GM19324 (cell line): ENCODE measurements at regions not wholly inside any gene's neighbourhood (a gene's known extent, or its start where the extent isn't known, plus 50 kb on each side); places are given as distances from the start of the nearest gene placed in this dataset.

ENCODE experiments used
- ATAC-seq: cut with Tn5 transposase; IDR thresholded peaks from one replicate; pipeline ENCODE4 v1.9.1; 2021; ENCODE audit warnings: mild to moderate bottlenecking, moderate library complexity; ENCODE audit not compliant: unreplicated experiment, low FRiP score

DNA sequence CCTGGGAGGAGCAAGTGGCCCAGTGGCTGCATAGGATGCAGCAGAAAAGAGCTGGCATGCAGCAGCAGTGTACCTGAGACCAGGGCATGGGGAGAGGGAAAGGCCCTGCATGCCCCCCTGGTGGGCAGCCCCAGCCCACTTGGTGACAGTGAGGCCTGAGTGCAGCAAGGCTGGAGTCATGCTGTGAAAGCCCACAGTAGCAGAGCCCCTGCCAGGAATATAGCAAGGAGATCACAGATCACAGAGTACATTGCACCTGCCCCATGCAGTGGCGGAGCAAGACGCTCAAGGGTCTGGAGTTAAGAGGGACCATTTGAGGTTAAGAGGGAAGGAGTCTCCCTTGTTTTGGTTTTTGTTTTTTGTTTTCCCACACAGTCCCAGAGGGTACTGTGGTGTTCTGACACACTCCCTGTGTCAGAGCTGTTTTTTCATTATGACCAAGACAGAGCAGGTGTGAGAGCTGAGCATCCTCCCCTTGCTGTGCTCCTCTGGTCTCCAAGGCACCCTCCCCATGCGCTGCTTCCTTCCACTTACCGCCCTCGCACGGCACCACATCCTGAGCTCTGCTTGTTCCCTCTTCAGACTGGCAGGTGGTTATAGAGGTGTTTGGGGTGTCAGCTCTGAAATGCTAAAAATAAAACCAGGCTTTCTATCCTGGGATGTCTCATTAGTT, 85.0 kb upstream of the UBL3 start:
- ATAC-seq: peak; percentile 83

DNA sequence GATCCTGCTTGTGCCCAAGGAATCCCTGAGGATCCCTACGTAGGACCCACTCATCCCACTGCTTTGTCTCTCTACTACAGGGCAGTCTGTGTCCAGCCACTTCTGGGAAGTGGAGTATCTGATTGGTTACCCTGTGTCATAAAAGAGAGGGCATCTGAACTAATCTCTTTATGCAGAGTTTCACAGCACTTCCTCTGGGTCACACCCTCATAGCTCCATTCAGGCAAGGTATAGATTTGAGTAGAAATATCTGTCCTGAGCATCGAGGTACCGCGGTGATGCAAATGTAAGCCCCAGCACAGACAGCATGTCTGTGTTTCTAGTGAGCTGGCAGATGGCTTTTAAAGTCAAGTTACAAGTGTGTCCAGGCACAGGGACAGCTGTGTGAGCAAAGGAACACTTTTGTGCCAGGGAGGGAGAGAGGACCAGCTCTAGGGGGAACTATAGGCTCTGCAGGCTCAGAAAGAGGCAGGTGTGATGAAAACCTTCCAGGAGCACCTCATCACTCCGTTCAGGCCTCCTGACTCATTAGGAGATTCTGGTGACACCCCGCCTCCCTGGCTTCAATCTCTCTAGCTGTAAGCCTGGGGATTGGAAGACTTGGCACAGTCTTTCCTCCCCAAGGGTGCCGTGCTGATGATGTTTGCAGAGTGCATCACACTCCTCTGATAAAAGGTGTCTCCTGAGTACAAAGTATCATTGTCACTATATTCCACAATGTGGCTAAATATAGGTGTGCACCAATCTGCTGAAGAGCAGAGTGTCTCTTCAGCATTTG, 84.3 kb upstream of the UBL3 start:
- peak; percentile 1 for ATAC-seq

DNA sequence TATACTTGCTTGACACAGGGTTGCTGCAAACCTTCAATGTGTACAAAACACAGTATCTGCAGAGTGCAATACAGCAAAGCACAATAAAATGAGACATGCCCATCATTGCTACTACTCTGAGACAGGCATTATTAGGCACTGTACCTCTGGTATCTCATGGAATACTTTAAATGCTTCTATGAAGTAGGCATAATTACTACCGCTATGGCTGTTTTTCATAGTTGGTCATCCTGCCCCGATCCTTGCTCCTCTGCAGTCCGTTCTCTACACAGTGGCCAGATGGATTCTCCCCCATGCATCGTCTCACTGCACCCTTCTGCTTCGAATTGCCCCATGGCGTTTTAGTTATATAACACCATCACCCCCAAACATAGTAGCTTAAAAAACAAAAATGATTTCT, 83.0 kb upstream of the UBL3 start:
- ATAC-seq: no peak

- ATAC-seq: no peak
Observed at GRCh38 chr13:29931696-29932095, 81.3 kb upstream of the UBL3 start.

DNA sequence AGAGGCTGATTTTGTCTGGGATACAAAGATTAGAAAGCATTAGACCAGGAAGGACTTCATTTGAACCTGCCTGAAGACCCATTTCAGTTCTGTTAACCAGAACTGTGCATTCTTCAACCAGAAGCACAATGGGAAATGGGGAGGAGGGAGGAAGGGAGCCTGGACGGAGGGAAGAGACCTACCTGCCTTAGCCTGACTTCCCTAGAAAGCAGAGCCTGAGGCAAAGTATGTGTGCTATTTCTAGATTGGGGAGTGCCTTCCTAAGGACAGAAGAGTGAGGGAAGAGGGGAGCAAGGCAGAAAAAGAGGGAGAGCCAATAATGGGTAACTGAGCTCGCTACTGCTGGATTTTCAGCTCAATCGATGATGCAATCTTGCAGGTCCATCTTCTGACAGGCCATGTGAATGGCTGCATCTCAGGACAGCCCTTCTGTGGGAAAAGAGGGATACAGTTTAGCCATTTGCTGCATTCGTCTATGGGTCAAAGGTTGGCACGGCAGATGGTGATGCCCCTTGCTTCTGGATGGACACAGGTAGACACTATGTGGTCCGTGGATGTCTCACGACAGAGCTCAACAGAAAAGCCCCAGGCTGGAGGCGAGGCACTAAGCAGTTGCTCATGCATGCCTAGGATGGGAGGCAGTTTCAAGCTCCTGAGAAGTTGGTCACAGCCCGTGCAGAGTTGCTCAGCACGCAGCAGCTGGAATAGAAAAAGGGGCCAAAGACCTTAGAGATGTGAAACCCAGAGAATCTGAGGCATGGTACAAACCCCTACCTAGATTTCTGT, 78.8 kb upstream of the UBL3 start:
- no peak for ATAC-seq

GRCh38 chr13:29926098-29926476, 75.7 kb upstream of the UBL3 start:
- no peak for ATAC-seq

GRCh38 chr13:29925457-29926097, 75.2 kb upstream of the UBL3 start:
- ATAC-seq: no peak

DNA sequence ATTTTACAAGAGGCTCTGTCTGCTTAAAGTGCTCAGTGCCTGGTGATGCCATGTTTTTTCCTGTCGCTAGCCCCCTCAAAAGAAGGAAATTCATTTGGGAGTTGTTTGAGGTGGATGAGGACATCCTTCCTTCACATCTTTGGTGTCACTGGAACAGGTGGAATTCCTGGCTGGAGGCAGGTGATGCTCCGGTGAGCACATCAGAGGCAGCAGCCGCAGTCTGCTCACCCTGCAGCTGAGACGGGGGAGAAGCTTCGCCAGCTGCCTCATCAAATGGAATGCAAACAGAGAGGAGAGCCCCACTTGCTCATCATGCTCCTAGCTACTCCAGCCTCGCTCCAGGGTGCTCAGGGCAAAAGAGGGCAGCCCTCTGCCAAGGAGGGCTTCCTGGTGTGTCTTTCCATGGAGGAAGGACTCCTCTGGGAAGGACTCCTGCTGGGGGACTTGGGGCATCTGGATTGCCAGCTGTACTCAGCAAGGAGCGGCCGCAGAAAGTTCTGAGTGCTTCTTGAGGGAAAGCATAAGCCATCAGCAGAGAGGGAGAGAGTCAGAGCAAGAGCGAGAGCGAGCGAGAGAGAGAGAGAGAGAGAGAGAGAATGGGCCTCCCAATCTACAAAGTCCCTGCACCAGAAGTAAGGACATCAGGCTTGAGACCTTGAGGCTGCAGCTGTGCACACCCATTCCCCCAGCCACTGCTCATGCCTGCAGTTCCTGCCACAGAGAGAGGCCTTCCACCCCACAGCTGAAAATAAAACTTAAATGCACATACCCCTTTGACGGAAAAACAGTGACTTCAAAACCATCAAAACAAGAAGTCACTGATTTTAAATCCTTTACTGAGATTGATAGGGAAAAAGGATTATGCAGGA, 74.3 kb upstream of the UBL3 start:
- ATAC-seq: no peak

GRCh38 chr13:29923554-29924481, 73.4 kb upstream of the UBL3 start:
- ATAC-seq: peak; percentile 59

DNA sequence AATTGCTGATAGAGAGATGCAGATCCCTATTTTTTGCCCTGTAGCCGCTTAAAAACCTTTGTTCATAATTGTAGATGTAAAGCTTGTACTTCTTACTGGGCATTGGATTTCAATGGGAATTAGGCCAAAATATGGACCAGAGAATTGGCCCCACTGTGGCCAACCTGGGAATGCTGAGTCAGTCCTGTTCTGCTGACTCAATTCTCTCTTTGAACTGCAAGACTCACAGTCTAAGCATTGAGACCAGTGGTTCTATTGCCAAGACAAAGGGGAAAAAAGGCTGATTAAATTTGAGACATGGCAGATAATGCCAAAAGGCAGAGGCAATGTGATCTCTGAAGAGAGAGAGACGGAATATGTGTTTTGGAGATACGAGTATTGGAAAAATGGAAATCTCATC, 72.5 kb upstream of the UBL3 start:
- no peak for ATAC-seq

- ATAC-seq: no peak
Observed at GRCh38 chr13:29922281-29922821, 71.9 kb upstream of the UBL3 start.

DNA sequence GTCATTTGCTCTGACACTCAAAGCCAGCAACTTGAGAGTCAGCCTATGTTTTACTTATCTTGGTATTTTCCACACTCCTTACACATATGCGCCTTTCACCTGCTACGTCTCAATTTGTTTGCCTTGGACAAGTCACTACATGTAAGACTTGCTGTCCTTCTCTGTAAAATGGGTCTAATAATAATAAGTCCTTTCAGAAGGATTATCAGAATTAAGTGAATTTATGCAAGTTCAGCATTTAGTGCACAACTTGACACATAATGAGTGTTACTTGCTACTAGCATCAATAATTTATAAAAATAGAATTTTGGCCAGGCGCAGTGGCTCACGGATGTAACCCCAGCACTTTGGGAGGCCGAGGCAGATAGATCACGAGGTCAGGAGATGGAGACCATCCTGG, 71.1 kb upstream of the UBL3 start:
- ATAC-seq: no peak

DNA sequence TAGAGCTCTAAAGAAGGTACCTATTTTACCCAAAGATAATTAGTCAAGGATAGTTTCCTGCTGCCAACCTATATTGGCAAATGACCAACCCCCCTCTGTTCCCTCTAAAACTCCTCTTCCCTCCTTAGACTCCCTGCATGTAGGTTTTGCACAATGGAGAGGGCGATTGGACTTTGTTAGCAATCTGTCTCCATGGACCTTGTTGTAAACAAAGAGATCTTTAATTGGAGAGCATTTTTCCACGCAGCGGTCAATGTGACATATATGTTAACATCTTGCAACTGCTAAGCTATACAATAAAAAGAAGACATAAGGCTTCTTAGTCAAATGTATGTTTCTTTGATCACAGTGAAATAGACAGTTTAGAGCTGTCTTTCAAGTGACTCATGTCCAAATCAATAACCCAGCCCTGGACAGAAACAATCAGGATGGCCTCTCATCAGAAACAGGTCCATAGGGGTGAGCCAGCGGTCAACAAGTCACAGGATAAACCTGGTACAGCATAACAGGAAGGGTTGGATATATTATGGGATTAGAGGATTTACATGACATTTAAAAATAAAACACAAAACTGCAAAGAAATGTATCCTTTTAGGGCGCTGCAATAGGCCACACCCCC, 69.7 kb upstream of the UBL3 start:
- no peak for ATAC-seq

DNA sequence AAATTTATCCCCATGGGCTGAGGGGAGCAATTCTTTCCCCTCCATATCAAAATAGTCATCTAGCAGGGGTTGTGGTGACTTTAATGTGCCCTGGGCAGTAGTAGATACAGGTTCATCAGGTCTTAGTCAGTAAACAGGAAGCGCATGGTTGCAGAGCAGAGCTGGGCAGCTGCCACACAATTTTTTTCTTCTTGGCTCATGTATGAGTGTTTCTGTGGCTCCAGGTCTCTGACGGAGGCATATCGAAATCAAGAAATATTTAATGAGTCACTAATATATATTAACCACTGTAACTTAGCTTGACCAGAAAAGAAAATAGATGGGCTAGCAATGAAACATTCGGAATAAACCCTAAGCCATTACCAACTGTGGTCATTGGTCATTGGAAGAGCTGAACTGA, 68.4 kb upstream of the UBL3 start:
- ATAC-seq: no peak

- ATAC-seq: no peak
Observed at GRCh38 chr13:29917650-29918049, 67.2 kb upstream of the UBL3 start.

GRCh38 chr13:29914581-29914980, 64.2 kb upstream of the UBL3 start:
- no peak for ATAC-seq

- ATAC-seq: no peak
Observed at GRCh38 chr13:29911781-29912418, 61.5 kb upstream of the UBL3 start.
